ENCODE measurements at regions not wholly inside any gene's neighbourhood (a gene's known extent, or its start where the extent isn't known, plus 50 kb on each side); places are given as distances from the start of the nearest gene placed in this dataset.
A peak's percentile ranks its signal among the peaks of the same experiment; 100 is the strongest.

DNA sequence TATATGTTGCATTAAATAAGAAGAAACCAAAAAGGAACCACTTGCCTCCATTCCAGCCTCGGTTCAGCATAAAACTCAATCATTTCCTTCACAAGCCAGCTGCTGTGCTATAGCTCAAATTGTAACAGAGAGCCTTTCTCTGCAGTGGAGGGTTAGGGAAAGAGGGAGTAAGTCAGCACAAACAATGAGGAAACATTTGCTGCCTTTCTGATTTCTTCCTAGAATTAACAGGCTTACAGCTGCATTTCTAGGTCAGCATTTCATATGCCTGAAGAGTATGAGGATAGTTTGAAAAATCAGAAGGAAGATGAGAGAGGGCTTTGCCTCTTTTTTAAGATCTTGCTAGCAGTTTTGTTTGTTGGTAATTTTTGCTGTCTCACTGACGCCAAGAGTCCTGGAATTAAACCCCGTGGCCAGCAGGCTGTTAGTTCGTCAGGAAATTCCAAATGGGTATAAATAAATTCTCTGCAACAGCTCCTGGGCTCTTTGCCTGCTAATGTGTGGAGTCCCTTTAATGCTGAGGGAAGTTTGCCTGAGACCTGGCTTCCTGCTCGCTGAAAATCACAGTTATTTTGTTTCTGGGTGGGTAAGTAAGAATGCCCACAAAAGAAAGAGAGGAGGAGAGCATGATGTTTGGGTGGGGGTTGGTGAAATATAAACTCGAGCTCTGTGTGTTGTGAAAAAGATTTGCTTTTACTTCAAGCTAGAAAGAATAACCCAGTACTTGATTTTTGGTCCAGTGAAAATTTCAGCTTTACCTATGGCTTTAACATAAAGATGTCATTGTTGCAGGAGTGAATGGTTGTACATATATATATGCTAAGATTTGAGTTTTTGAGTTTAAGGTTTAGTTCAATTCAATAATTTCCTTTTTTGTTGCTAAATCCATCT lies 148.1 kb upstream of the DMRT1 start:
- DNase-seq (ENCODE audit: low spot score), result no peak

DNA sequence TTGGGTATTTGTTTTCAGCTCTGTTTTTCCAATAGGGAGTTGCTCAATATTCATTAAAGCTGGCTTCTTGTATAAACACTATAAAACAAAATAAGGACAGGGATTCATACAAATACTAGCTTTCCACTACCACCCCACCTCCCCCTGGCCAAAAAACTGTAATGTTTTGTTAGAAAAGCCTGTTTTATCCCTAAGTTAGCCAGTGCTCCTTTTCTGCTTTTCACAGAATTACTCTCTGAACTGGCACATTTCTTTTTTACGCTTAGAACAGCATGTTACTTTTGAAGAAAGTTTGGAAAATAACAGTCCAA lies 147.4 kb upstream of the DMRT1 start:
- no peak for DNase-seq (ENCODE audit: low spot score)

DNA sequence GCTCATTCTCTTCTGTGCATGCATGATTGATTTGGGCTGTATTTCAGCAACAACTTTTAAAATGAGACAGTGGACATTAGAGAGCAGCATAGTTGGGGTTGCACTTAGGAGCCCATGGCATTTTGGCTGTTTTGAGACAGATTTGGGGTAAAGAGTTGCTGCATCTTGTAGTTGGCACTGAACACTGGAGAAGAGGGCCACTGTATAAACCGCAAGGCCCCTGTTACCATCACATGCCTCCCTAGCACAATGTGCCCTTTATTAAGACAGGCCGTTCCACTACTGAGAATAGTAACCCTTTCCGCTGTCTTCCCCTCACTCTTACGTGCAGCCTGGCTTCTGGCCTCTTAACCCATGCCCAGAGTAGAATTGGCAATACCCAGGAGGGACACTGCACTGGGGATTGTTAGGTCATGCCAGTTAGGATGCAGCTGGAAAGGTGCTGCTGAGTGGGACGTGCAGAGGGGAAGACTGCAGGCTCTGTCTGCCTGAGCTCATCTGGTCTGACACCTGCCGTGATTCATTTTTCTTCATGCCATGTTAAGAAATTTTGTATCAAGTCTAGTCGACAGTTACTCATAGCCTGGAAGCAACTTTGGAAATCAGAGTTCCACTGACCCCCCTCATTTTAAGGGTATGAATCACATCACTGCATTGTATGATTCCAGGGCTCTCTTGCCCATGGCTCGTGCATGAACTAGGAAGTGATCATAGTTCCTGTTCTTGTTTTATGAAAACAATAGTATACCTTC lies 146.9 kb upstream of the DMRT1 start:
- no peak for DNase-seq (ENCODE audit: low spot score)

DNA sequence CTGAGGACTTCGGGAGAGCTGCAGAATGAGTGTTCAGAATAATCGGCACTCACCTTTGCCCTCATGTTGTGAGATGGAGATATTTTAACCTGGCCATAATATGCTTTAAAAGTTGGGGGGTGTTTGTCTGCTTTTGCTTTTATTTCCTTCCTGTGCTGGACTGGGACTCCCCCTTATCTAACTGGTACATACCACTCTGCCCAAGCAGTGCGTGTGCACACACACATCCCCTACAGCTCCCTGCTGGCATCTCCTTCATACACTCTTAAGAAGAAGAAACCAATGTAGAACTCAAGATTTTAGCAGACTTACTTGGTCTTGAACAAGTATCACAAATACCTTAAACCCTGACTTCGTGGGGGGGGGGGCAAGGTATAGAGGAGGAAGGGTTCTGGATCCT lies 146.2 kb upstream of the DMRT1 start:
- no peak for DNase-seq (ENCODE audit: low spot score)

DNA sequence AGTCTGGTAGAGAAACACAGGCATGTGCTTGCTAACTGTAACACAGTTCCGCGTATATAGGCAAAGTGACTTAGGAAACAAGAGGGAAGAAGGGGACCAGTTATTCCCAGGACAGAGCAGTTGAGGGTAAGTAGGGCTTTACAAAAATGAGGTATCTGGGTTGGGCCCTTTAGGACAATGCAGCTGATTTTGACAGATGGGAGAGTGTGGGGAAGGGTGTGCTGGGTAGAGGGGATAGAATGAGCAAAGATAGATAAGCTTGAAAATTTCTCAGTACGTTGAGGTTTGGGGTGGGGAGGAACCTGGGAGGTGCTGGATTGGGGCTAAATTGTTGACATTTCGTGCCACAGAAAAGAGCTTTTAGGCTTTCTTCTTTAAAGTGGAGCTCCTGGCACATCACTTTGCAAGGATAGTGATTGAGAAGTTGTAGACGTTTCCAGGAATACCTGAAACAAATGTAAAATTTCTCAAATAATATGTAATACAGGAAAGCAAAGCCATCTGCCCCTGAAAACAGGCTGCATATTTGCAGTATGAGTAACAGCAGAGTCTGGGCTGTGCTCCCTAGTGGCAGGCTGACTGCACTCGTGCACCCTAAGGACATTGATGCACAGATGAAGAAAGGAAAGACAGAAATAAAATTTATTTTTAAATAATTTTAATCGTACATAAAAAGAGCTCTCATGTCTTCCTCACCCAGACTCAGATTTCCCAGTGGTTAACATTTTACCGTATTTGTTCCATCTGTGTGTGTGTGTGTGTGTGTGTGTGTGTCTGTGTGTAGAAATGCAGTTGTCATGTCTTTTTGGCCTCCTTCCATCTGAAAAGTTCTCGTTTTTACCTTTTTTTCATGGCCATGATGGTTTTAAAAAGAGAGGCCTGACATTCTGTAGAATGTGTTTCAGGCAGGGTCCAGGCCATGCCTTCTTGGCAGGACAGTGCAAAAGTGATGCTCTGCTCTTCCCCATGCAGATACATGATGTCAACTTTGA lies 144.9 kb upstream of the DMRT1 start:
- no peak for DNase-seq (ENCODE audit: low spot score)

DNA sequence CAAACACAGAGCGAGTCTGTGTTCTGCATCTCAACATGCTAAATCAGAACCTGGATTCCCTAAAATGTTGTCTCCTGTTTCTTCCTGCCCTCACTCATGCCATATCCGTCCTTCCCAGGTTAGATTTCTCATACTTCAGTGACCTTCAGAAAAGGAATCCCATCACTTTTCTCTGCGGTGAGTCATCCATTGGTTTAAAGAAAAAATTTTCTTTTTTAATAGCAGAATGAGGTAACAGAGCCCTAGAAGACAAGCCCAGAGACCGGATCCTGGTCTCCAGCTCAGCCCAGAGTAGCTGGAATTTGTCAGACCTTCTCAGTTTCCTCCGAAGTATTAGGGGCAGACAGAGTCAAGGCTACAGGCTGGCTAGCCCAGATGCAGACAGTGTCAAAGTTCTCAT lies 143.2 kb upstream of the DMRT1 start:
- no peak for DNase-seq (ENCODE audit: low spot score)

DNA sequence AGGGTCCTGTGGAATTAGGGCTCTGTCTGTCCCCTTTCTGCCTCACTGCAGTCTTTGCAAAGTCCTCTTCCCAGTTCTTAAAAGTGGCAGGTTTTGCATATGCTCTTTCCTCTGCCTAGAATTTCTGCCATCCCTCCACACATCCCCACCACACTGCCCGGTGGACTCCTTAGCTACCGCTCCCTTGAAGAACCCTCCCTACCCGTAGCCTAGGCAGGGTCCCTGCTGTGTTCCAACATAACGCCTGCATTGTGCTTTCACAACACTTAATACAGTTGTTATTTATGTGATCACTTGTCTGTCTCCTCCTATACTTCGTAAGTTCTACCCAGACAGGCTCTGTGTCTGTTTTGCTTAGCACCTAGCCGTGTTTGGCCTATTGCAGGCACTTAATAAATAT lies 142.5 kb upstream of the DMRT1 start:
- no peak for DNase-seq (ENCODE audit: low spot score)

DNA sequence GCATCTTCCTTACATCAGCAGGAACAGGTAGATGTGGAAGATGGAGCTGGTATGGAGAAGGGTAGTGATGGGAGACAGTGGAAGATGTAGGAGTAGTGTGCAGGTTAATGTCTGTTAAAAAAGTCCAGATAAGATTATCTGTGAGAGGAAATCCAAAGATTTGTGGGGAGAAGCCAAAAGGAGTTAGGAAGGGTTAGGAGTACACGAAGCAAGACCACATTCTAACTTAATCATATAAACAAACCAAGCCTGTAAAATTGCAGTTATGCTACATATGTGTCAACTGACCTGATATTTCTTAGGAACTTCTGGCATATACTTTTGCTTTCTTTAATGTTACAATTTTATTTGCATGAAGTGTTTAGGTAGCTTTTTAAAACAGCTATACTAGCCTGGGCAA lies 142.1 kb upstream of the DMRT1 start:
- no peak for DNase-seq (ENCODE audit: low spot score)

DNA sequence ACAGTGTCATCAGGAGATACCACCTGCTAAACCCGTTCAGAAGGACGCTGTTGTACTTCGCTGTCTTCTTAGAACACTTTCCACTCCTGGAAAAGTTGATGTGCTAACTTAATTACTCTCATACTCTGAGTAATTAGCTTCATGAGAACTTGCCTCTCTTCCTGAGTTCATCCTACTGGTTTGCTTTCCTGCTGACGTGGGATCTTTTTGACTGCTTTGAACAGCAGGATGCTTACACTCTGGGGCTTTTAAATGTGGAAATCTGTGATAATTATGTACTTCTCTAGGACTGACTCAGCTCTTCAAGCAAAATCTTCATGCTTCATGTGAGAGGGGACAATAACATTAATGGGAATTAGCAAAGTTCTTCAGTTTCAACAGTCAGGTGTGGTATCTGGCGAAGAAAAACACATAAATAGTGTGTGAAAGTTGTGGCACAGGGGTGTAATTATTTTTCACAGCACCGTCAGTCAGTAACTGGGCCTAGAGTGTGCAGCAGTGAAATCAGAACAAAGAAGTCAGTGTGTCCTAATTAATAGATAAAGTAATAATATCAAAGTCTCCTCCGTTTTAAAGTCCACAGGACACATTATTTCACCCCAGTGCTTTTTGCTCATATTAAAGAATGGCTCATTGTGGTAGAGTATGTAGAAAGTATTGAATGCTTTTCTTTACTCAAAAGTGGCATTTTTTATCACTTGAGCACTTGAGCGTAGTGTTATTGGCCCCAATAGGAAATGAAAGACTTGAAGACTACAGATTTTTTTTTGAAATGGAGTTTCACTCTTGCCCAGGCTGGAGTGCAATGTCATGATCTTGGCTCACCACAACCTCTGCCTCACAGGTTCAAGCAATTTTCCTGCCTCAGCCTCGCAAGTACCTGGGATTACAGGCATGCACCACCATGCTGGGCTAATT lies 140.9 kb upstream of the DMRT1 start:
- no peak for DNase-seq (ENCODE audit: low spot score)

DNA sequence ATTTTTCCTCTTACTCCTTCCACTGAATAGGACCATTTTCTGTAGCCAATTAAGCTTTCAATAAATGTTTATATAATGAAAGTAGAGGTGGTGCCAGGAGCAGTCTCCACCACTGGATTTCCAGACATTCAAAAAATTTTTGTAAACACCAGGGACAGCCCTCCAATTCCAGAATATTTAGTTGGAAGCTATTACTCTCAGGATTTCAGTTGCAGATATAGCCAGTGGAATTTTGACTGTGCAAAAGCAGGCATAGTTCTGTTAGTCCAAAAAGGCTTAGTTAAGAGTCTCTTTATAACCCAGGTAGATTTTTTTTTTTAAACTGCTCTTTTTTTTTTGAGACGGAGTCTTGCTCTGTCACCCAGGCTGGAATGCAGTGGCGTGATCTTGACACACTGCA lies 138.1 kb upstream of the DMRT1 start:
- no peak for DNase-seq (ENCODE audit: low spot score)

DNA sequence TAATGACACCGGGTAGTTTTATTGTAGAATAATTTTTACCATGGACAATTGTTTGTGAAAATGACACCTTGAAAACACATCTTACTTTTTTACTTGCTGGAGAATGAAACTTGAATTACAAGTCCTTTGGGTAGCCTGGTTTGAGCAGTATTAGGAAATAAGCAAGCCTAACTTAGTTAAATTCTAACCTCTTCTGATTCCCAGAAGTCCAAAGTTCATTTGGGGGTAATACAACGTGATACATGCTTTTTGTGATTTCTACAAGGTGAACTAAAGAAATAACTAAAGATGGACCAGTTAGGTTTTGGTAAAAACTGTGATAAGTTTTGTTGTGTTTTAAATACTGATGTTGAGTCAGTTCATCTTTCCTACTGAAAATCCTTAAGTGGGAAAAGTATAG lies 135.4 kb upstream of the DMRT1 start:
- no peak for DNase-seq (ENCODE audit: low spot score)

DNA sequence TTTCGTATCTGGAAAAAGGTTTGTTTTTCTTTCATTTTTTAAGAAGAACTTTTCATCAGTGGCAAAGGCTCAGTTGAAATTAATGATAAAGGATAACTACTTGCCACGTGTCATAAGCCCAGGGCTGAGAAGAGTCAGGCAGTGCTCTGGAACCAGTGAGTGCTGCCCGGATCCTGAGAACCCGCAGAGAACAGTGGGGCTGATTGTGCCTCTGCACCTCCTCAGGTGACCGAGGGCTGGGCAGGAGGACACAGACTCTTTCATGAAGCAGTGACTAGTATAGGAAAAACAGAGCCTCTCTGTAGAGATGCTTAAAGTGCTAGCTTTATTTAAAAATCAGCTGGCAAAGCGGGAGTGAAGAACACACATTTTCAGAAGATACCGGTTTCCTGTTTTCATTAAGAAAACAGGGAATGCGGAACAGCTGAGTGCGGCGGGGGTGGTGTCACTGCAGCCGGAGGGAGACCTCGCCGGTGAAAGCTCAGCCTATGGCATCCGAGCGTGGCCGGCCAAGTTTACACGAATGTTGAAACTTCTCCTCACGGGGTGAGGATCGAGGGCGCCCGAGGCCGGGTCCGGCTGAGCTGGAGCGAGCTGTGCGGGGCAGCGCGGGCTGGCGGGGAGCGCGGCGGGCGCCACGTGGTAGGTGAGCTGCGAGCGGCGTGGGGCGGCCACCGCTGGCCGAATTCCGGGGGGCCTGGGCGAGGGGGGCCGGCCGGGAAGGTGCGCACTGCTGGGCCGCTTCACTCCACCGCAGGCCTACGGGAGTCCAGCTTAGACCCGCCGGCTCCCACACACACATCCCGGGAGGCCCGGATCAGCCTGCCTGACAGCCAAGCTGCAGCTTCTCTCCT lies 134.7 kb upstream of the DMRT1 start:
- peak; percentile 4 for DNase-seq (ENCODE audit: low spot score)

DNA sequence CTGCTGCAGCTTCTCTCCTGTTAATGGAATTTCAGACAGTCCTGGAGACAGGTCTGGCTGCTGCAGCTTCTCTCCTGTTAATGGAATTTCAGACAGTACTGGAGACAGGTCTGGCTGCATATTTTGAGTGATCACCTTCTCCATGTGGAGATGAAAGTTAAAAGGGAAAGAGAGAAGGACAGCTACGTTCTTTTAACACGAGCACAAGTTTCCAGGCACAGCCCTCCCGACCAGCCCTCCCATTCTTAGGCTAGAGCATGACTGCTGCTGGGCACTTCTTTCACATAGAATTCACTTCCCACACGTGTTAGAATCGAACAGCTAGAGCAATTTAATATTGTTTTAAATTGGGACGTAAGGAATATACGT lies 133.3 kb upstream of the DMRT1 start:
- DNase-seq (ENCODE audit: low spot score), result no peak

DNA sequence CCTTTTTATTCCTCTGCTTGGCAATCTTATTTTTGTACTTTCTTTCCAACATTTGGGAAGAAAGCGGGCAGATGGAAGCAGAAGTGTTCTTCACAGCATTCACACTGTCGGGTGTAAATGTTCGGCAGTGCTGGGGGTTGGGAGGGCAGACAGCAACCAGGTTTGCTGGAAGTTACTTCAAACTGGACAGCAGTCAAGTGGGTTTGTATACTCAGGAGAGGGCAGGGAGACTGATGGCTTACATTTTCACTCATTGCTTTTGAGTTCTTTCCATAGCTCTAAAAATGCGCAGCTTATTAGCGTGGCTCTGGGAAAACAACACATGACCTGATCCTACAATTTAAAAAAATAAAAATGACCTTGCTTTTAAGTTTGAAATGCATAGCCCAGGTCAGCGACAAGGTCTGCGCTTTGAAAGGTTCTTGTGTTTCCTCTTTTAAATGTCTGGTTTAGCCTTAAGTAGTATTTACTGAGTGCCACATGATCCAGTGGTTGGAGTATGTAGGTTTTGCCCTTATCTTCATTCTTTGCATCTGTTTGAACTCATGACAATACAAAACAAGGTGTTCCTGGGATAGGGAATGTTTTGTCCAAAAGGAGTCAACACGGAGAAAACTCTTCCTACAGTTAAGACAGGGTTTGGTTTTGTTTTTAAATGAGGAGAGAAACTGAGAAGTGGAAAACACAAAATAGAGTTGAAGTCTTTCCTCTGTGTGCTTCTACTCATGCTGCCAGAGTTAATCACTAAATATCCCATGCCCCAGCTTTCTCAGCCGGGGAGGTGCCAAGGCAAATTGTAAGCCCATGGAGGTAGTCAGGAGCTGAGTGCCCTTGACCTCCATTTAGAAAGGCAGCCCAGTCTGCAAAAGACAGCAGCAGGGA lies 132.7 kb upstream of the DMRT1 start:
- DNase-seq (ENCODE audit: low spot score), result no peak

DNA sequence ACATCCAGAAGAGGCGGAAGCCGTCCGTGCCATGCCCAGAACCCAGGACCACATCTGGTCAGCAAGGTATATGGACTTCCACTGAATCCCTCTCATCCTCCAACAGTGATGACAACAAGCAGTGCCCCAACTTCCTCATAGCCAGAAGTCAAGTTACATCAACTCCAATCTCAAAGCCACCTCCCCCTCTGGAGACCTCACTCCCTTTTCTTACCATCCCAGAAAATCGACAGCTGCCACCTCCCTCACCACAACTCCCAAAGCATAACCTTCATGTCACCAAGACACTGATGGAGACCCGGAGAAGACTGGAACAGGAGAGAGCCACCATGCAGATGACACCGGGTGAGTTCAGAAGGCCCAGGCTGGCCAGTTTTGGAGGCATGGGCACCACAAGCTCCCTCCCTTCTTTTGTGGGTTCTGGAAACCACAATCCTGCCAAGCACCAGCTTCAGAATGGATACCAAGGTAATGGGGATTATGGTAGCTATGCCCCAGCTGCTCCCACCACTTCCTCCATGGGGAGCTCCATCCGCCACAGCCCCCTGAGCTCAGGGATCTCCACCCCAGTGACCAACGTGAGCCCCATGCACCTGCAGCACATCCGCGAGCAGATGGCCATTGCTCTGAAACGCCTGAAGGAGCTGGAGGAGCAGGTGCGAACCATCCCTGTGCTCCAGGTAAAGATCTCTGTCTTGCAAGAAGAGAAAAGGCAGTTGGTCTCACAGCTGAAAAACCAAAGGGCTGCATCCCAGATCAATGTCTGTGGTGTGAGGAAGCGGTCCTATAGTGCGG lies 130.3 kb upstream of the DMRT1 start:
- DNase-seq (ENCODE audit: low spot score), result no peak

DNA sequence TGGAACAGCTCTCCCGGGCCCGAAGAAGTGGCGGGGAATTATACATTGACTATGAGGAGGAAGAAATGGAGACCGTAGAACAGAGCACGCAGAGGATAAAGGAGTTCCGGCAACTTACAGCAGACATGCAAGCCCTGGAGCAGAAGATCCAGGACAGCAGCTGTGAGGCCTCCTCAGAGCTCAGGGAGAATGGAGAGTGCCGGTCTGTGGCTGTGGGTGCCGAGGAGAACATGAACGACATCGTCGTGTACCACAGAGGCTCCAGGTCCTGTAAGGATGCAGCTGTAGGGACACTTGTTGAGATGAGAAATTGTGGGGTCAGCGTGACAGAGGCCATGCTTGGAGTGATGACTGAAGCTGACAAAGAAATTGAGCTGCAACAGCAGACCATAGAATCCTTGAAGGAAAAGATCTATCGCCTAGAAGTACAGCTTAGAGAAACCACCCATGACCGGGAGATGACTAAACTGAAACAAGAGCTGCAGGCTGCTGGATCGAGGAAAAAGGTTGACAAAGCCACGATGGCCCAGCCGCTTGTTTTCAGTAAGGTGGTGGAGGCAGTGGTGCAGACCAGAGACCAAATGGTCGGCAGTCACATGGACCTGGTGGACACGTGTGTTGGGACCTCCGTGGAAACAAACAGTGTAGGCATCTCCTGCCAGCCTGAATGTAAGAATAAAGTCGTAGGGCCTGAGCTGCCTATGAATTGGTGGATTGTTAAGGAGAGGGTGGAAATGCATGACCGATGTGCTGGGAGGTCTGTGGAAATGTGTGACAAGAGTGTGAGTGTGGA lies 129.5 kb upstream of the DMRT1 start:
- DNase-seq (ENCODE audit: low spot score), result no peak

DNA sequence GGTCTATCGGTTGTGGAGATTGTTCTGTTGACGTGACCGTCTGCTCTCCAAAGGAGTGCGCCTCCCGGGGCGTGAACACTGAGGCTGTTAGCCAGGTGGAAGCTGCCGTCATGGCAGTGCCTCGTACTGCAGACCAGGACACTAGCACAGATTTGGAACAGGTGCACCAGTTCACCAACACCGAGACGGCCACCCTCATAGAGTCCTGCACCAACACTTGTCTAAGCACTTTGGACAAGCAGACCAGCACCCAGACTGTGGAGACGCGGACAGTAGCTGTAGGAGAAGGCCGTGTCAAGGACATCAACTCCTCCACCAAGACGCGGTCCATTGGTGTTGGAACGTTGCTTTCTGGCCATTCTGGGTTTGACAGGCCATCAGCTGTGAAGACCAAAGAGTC lies 128.9 kb upstream of the DMRT1 start:
- DNase-seq (ENCODE audit: low spot score), result no peak

DNA sequence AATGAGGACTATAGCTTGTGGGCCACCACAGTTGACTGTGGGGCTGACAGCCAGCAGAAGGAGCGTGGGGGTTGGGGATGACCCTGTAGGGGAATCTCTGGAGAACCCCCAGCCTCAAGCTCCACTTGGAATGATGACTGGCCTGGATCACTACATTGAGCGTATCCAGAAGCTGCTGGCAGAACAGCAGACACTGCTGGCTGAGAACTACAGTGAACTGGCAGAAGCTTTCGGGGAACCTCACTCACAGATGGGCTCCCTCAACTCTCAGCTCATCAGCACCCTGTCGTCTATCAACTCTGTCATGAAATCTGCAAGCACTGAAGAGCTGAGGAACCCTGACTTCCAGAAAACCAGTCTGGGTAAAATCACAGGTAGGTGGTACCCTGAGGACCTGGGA lies 128.4 kb upstream of the DMRT1 start:
- no peak for DNase-seq (ENCODE audit: low spot score)
